Common myeloid progenitor, CD34-positive (primary cell): ENCODE measurements at regions not wholly inside any gene's neighbourhood (a gene's known extent, or its start where the extent isn't known, plus 50 kb on each side); places are given as distances from the start of the nearest gene placed in this dataset.

Experiments
- CTCF ChIA-PET: fragments of 350-600 bp; sonication (Branson Sonifier 250); formaldehyde crosslinking; loops from one replicate; lab custom pipeline; 2021; ENCODE audit warnings: antibody characterized with exemption; lab: Charles Lee
- POLR2A ChIA-PET: fragments of 350-600 bp; sonication (Branson Sonifier 250); formaldehyde crosslinking; loops from one replicate; lab custom pipeline; 2021; ENCODE audit warnings: antibody characterized with exemption; lab: Charles Lee
- DNase-seq, 3 donors: peaks; one replicate each; pipeline versions ENCODE4 v3.0.0 to v3.0.0-alpha.2; 2013
- H3K27ac ChIP-seq, 2 experiments: 1 replicate in 1 of 2; 2 replicates in 1 of 2; pipeline ENCODE4 v1.7.0; 2013; ENCODE audit warnings: inconsistent platforms in 2 of 2, low read length in 2 of 2, mild to moderate bottlenecking in 2 of 2, low read depth in 1 of 2, moderate library complexity in 1 of 2; ENCODE audit not compliant: severe bottlenecking in 2 of 2, insufficient read depth in 1 of 2, poor library complexity in 1 of 2
- H3K27me3 ChIP-seq, 5 experiments: replicated peaks in 2 of 5; 1 replicate in 3 of 5; 2 replicates in 2 of 5; pipeline versions ENCODE4 v1.6.1 to v1.7.0; 2013; ENCODE audit warnings: low read length in 4 of 5, mild to moderate bottlenecking in 2 of 5, moderate library complexity in 2 of 5, inconsistent platforms in 1 of 5; ENCODE audit not compliant: insufficient read depth in 5 of 5, control insufficient read depth in 4 of 5
- H3K36me3 ChIP-seq, 4 experiments: 1 replicate in 2 of 4; 2 replicates in 2 of 4; pipeline versions ENCODE4 v1.6.1 to v1.7.0; 2013; ENCODE audit warnings: low read length in 3 of 4, control low read depth in 1 of 4, mild to moderate bottlenecking in 1 of 4; ENCODE audit not compliant: control insufficient read depth in 4 of 4, insufficient read depth in 4 of 4
- H3K4me1 ChIP-seq, 4 experiments: 1 replicate in 3 of 4; 2 replicates in 1 of 4; pipeline versions ENCODE4 v1.6.1 to v1.7.1; 2013; ENCODE audit warnings: low read length in 3 of 4, mild to moderate bottlenecking in 3 of 4, control low read depth in 1 of 4, inconsistent platforms in 1 of 4, moderate library complexity in 1 of 4; ENCODE audit not compliant: control insufficient read depth in 4 of 4, insufficient read depth in 4 of 4; ENCODE audit errors: control extremely low read depth in 1 of 4
- H3K4me3 ChIP-seq, 7 experiments: 1 replicate in 4 of 7; 2 replicates in 3 of 7; pipeline versions ENCODE4 v1.5.1 to v1.7.0; 2013; ENCODE audit warnings: mild to moderate bottlenecking in 7 of 7, low read length in 6 of 7, moderate library complexity in 6 of 7, inconsistent platforms in 2 of 7, low read depth in 2 of 7, control low read depth in 1 of 7; ENCODE audit not compliant: insufficient read depth in 4 of 7, control insufficient read depth in 1 of 7; ENCODE audit errors: extremely low read depth in 1 of 7
- H3K9me3 ChIP-seq, 5 experiments: 1 replicate in 4 of 5; 2 replicates in 1 of 5; pipeline versions ENCODE4 v1.6.1 to v1.7.1; 2013; ENCODE audit warnings: low read length in 4 of 5, mild to moderate bottlenecking in 2 of 5, inconsistent platforms in 1 of 5, low read depth in 1 of 5, moderate library complexity in 1 of 5; ENCODE audit not compliant: control insufficient read depth in 4 of 5, insufficient read depth in 2 of 5; ENCODE audit errors: control extremely low read depth in 1 of 5
- WGBS: methylation state at CpG from one replicate; pipeline ENCODE4 v1.1.5; 2013; ENCODE audit not compliant: insufficient coverage; 5-methylcytosine and 5-hydroxymethylcytosine counted together

GRCh38 chr2:180205621-180206235 is 198.6 kb upstream of the CWC22 start:
- H3K9me3 ChIP-seq = no peaks in the 10 kb centered on the region
- H3K4me1 ChIP-seq = no peaks in the 10 kb centered on the region
- DNase-seq = no peak
- ChIA-PET POLR2A (no interaction called here), CTCF (no interaction called here)
- H3K27me3 ChIP-seq = peaks cover 0 to 3% (median 0%) of the 10 kb centered on the region in 5 experiments
- 81% methylated on average over 5 of the region's 6 CpGs for WGBS
- H3K4me3 ChIP-seq = no peak overlapping the region
- H3K27ac ChIP-seq = no peak overlapping the region
- no peaks in the 10 kb centered on the region for H3K36me3 ChIP-seq

GRCh38 chr2:180203972-180204371 is 196.9 kb upstream of the CWC22 start:
- no peaks in the 10 kb centered on the region for H3K4me1 ChIP-seq
- H3K9me3 ChIP-seq = no peaks in the 10 kb centered on the region
- 100% methylated on average over 2 of the region's 2 CpGs for WGBS
- no peak for DNase-seq
- H3K27me3 ChIP-seq = peaks cover 0 to 3% (median 0%) of the 10 kb centered on the region in 5 experiments
- no peaks in the 10 kb centered on the region for H3K36me3 ChIP-seq
- H3K27ac ChIP-seq = no peak overlapping the region
- POLR2A ChIA-PET = no interaction called here
- CTCF ChIA-PET = no interaction called here
- no peak overlapping the region for H3K4me3 ChIP-seq

- Histone ChIP-seq H3K9me3 (no peaks in the 10 kb centered on the region), H3K4me1 (no peaks in the 10 kb centered on the region), H3K36me3 (no peaks in the 10 kb centered on the region), H3K27me3 (peaks cover 0 to 3% (median 0%) of the 10 kb centered on the region in 5 experiments), H3K4me3 (no peak overlapping the region), H3K27ac (no peak overlapping the region)
- CTCF ChIA-PET = no interaction called here
- POLR2A ChIA-PET = no interaction called here
- 79% methylated on average over 3 of the region's 7 CpGs for WGBS
- no peak for DNase-seq
Measured at GRCh38 chr2:180202467-180202951, 195.4 kb upstream of the CWC22 start.

- 83% methylated on average over 1 of the region's 2 CpGs for WGBS
- peaks cover 0 to 2% (median 0%) of the 10 kb centered on the region in 5 experiments for H3K27me3 ChIP-seq
- DNase-seq = no peak
- ChIA-PET POLR2A (no interaction called here), CTCF (no interaction called here)
- no peaks in the 10 kb centered on the region for H3K36me3 ChIP-seq
- no peak overlapping the region for H3K4me3 ChIP-seq
- H3K27ac ChIP-seq = no peak overlapping the region
- H3K9me3 ChIP-seq = no peaks in the 10 kb centered on the region
- no peaks in the 10 kb centered on the region for H3K4me1 ChIP-seq
Measured at GRCh38 chr2:180196419-180196977, 189.4 kb upstream of the CWC22 start.

GRCh38 chr2:180195847-180196246 is 188.8 kb upstream of the CWC22 start:
- no peak for DNase-seq
- H3K27me3 ChIP-seq = peaks cover 0 to 2% (median 0%) of the 10 kb centered on the region in 5 experiments
- no peaks in the 10 kb centered on the region for H3K36me3 ChIP-seq
- H3K4me3 ChIP-seq = no peak overlapping the region
- no peak overlapping the region for H3K27ac ChIP-seq
- H3K9me3 ChIP-seq = no peaks in the 10 kb centered on the region
- POLR2A ChIA-PET = interaction anchor here (0.6 to 0.7 kb wide), 2 partner anchors 9 to 178 kb away, joined by 5 read pairs; no protein-coding TSS in a partner anchor
- CTCF ChIA-PET = interaction anchor here (0.6 kb wide), 1 partner anchor 325 kb away, joined by 4 read pairs; no protein-coding TSS in a partner anchor
- H3K4me1 ChIP-seq = no peaks in the 10 kb centered on the region

GRCh38 chr2:180191432-180192124 is 184.5 kb upstream of the CWC22 start:
- H3K27ac ChIP-seq = no peak overlapping the region
- 87% methylated on average over 8 of the region's 11 CpGs for WGBS
- H3K4me1 ChIP-seq = no peaks in the 10 kb centered on the region
- no peaks in the 10 kb centered on the region for H3K36me3 ChIP-seq
- H3K27me3 ChIP-seq = no peaks in the 10 kb centered on the region
- POLR2A ChIA-PET = no interaction called here
- H3K4me3 ChIP-seq = no peak overlapping the region
- CTCF ChIA-PET = no interaction called here
- no peaks in the 10 kb centered on the region for H3K9me3 ChIP-seq
- DNase-seq = no peak

- Histone ChIP-seq H3K27me3 (no peaks in the 10 kb centered on the region), H3K4me1 (no peaks in the 10 kb centered on the region), H3K27ac (no peak overlapping the region), H3K36me3 (no peaks in the 10 kb centered on the region), H3K4me3 (no peak overlapping the region), H3K9me3 (no peaks in the 10 kb centered on the region)
- WGBS = 100% methylated on average over 1 of the region's 2 CpGs
- POLR2A ChIA-PET = no interaction called here
- CTCF ChIA-PET = no interaction called here
- no peak for DNase-seq
Measured at GRCh38 chr2:180190851-180191250, 183.8 kb upstream of the CWC22 start.
